HG03439 (cell line): ENCODE measurements at regions not wholly inside any gene's neighbourhood (a gene's known extent, or its start where the extent isn't known, plus 50 kb on each side); places are given as distances from the start of the nearest gene placed in this dataset.
"Not testable (repeated sequence)": the region's sequence is repeated elsewhere in the genome, so short reads cannot be mapped to it uniquely, and the experiment has no call there.

Experiments used
- ATAC-seq: cut with Tn5 transposase; IDR thresholded peaks from one replicate; pipeline ENCODE4 v1.9.1; 2021; ENCODE audit warnings: mild to moderate bottlenecking, moderate library complexity; ENCODE audit not compliant: unreplicated experiment

DNA sequence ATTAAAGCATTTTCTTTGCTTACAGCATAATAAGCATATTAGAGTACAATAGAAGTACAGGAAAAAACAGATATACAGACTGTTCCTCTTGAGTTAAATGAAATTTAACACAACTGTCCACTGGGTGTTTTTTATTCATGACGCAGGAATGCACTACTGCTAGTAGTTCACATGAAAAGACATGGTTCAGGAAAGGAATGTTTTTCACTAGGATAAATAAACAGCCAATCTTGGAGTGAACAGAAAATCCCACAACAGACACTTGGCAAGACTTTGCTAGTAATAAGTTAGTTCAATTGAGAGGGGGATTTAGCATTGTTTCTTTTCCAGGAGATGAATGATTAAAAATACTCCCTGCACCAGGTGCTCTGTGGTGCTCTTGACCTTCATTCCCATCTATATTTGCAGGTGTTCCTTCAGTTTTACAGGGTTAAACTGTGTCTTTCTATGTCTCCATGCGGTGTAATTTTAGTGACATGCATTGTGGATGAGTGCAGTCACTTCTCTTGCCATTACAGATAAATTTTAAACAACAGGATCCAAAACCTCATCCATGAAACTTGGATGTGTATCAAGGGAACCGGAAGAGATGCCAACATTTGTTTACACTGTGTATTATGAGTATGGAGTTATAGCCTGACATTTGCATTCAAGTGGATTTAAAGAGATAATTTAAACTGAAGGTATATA is 796.6 kb downstream of the DSC3 start:
- ATAC-seq: no peak

DNA sequence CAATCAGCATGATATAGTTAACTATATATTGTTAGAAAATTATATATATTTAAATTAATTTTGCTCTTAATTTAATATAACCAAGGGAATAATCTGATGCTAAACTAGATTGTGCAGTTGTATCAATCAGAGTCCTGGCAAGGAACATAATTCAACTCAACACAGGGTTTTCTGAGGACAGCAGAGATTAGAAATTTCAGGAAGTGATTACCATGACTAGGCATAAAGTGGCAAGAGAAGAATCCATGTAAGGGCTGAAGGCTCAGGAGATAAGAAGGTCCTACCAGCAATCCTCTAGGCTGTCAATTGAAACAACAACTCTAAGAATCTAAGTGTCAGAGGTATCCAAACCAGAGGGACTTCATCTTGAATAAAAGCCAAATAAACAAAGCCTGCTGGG is 807.8 kb downstream of the DSC3 start:
- ATAC-seq: no peak

DNA sequence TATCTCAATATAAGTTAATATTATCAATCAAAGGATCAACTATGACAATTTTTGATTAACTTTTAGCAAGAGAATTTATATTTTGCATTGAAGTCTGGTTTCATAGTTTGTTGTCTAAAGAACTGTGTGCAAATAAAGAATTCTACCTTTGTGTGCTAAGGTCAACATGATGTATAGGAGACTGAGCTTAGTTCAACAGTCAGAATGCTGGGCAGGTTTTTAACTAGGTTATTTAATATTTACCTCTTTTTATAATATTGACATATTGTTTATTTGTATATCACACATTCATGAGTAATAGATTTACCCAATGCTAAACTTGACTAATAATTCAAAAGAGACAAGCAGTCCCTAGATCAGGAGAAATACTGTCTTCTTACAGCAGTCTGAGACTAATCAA is 831.4 kb downstream of the DSC3 start:
- ATAC-seq: no peak

DNA sequence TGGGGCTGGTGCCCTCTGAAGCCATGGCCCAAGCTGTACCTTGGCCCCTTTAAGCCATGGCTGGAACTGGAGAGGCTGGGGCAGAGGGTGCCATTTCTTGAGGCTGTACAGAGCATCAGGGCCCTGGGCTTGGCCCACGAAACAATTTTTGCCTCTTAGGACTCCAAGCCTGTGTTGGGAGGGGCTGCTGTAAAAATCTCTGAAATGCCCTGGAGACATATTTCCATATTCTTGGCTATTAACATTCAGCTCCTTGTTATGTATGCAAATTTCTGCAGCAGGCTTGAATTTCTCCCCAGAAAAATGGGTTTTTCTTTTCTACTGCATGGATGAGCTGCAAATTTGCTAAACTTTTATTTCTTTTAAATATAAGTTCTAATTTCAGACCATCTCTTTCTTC is 834.0 kb downstream of the DSC3 start:
- no peak for ATAC-seq

DNA sequence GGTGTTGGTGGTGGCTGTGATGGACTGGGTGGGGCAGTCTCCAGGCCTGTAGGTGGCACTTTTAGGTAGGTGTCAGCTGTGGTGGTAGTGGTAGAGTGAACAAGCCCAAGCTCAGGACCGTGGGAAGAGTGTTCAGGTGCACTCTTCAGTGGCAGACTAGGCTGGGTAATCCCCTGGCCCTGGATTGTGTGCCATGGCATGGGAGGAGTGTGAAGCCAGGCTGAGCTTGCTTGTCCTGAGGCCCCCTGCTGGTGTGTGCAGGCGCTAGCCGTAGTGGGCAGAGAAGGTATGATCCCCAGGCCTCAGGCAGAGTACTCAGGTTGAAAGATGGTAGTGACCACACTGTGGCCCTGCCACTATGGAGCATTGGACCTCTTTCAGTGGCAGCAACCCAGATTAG is 850.3 kb downstream of the DSC3 start:
- ATAC-seq: no peak

DNA sequence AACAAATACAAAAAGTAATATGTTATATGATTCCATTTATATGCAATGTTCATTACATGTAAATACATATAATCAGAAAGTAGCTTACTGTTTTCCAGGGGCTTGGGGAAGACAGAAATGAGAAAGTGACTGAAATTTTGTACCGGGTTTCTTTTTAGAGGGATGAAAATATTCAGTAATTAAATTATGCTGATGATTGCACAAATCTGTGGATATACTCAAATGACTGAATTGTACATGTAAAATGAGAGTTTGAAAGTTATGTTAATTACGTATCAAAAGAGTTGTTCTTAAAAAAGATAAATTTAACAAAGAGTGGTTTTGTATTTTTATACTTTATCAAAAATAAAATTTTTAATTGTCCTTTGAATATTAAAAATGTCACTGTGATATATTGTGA is 856.3 kb downstream of the DSC3 start:
- ATAC-seq: no peak

DNA sequence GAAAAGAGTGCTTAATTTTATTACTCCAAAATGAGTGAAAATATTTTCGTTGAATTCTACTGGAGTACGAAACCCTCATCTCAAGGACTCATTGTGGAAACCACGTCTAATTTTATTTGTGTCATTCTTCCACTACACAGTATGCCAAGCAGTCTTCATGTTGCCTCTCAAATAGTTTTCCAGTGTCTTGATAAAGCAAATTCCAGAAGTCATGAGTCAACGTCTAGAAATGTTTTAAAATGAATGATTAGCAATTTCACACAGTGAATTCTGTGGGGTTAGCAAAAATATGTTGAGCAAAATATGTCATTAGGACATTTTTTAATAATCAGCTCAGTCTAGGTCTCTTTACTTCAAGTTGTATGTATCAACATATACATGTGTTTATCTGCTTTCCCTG is 865.5 kb downstream of the DSC3 start:
- ATAC-seq: no peak

DNA sequence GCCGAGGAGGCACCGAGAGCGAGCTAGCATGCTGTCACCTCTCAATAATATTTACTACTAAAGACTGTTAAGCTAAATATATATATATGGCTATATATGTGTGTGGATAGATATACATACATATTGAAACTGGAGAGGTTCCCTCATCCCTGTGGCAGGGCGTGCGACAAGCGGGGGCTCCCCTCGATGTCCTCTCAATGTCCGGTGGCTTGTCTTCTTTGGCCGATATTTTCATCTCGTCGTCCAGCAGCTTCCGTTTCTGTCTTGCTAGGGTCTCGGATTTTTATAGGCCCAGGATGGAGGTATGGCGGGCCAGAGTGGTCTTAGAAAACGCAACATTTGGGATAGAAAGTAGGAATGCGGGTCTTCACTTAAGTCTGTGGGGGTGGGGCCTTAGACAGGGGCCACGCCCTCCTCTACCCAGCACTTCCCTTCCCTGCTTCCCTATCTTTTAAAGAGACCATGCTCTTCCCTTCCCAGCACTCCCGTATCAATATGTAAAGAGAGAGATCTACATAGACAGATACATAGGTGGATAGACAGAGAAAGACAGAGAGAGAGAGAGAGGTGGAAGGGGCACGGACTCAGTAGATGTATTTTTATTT is 866.8 kb downstream of the DSC3 start:
- ATAC-seq: no peak

DNA sequence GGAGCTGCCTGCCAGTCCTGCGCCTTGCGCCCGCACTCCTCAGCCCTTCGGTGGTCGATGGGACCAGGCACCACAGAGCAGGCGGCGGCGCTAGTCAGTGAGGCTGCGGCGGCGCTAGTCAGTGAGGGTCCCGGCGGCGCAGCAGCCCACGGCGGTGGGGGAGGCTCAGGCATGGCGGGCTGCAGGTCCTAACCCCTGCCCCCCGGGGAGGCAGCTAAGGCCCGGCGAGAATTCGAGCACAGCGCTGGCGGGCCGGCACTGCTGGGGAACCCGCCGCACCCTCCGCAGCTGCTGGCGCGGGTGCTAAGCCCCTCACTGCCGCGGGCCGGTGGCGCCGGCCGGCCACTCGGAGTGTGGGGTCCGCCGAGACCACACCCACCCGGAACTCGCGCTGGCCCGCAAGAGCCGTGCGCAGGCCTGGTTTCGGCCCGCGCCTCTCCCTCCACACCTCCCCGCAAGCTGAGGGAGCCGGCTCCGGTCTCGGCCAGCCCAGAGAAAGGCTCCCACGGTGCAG is 867.4 kb downstream of the DSC3 start:
- no peak for ATAC-seq

DNA sequence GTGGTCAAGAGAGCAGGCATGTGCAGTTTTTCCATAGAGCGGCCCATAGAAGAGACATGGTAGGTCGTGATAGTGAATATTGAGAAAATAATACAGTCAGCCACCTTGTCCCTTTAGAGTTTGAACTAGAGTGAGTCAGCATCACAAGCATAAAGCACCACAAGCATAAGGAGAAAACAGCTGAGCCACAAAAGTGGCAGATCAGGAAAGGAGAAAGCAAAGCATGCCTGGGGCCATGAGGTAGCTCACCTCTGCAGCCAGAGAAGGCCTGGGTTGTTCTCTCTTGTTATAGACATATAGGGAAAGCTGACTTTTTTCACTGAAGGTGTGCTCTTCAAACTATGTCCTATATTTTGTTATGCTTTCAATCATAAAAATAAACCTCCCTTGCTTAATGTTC is 879.0 kb downstream of the DSC3 start:
- no peak for ATAC-seq

DNA sequence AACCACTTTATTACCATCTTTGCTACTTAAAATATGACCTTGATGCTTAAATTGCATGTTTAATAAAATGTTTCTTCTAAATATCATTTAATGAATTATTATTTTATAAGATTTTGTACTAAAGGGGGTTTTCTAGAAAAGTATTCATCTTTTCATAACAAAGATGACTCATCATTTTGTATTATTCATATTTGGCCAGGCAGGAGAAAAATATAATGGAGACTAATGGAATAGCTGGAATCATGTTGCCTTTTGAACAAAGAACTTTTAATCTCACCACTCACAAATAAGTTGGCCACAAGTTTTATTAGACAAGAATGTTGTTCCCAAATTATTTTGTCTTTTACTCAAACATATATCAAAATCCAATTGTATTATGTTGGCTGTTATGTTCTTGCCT is 882.4 kb downstream of the DSC3 start:
- no peak for ATAC-seq

DNA sequence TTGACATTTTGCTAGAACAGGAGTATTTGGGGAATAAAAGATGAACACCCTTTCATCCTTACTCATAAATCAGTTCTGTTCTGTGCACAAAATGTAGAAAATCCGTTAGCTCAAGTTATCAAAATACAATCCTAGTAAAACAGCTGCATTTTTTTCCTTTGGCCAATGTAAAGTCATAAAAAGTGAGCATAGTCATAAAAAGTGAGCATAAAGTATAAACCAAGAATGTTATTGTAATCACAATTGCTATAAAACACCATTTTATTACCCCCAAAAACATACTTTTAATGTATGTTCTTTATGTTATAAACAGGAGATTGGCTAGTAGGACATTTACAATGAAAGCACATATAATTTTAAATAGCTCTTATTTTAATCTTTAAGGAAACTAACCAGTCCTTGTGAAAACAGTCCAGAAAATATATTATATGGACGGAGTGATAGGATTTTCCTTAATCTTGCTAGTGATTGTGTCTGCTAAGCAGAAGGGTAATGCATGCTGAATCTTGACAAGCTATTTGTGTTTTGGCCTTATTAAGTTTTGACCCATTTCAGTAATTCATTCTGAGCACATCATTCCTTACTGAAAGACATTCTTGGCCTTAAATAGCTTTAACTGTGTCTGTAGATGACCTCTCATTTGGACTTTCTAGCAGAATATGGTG is 891.8 kb downstream of the DSC3 start:
- ATAC-seq: no peak

DNA sequence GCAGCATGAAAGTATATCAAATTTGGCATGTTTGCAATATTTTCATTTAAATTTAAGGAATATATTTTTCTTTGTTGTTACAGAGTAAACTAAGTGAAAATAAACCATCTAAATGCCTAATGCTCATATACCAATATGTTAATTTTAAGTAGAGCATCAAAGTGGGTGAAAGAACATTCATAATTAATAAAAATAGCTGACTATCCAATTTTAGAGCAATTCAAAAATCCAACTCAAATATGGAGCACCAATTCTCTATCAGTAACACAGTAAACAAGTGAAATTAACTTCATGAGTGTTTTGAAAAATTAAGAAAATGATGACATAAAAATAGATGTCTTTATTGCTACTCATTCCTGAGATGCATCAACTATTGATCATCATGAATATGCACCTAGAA is 893.0 kb downstream of the DSC3 start:
- no peak for ATAC-seq

DNA sequence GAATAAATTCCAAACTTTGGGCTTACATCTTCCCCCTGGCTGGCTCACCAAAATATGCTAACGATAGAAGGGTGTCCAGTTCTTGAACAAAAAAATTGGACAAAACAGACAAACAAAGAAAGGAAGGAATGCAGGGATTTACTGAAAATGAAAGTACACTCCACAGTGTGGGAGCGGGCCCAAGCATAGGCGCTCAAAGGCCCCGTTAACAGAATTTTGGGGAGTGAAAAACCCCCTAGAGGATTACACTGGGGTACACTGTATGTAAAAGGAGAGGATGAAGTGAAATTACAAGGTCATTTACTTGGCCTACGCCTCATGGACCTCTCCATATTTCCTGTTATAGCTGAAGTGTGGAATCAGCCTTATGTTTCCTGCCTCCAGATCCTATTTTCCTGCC is 899.7 kb downstream of the DSC3 start:
- no peak for ATAC-seq

DNA sequence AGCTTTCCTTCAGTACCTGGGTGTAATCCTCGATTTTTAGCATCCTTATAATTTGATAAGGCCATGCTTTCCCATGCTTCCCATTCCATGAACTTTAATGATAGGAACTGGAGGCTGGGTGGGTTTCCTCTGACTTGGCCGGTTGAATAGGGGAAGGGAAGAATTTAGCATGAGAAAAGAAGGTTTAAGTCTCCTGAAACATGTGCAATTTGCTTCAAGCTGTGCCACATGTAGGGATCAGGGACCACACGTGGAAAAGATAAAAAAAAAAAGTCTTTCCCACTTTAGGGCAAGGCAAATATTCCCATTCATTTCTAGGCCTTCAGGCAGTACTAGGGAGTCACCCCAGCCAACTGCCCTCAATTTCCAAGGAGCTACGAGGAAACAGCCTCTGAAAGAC is 900.3 kb downstream of the DSC3 start:
- no peak for ATAC-seq

DNA sequence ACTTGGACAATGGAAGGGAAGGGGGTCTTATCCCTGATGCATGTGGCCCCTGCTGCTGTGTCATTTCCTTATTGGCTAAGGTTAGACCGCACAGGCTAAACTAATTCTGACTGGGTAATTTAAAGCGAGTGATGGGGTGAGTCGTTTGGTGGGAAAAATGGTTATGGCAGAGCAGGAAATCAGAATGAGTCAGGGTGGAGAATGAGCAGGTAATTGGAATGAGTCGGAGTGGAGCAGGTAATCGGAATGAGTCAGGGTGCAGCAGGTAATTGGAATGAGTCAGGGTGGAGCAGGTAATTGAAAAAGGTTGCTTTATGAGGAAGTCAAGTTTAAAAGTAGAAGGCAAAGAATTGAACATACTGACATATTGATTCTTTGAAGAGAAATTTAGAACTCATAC is 901.0 kb downstream of the DSC3 start:
- ATAC-seq: not testable (repeated sequence)

DNA sequence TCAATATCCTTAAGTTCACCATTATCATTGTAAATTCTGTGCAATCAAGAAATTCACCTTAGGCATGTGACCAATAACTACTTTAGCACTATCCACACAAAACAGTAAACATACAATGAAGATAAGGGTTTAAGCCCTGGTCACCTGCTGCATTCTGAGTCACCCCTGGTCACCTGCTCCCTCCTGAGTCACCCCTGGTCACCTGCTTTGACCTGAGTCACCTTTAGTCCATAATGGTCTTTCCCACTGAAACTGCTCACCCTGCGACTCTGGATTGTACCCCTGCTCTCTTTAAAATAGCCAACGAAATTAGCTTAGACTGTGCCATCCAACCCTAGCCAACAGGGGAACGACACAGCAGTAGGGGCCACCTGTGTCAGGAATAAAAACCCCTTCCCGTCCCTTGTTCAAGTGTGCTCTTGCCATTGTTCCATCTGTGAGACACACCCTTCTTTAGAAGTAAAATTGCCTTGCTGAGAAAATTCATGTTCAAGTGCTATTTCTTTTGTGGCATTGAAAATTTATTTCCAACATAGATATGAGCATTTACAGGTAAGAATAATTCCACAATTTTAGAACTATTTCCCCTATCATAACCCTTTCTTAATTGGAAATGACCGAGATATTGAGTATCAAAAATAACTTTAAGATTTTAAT is 902.8 kb downstream of the DSC3 start:
- ATAC-seq: no peak

DNA sequence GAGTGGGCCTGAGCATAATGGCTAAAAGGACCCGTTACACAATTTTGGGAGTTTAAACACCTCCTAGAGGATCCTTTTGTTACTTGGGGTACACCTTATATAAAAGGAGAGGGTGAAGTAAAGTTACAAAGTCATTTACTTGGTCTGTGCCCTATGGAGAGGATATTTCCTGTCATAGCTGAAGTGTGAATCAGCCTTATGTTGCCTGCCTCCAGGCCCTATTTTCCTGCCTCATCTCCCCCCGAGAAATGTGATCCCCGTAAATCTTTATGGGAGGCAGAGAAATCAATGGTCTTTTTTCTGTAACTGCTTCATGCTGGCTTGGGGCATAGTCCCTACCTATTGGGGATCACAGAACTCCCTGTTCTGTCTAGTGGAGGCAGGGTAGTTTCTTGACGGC is 906.6 kb downstream of the DSC3 start:
- no peak for ATAC-seq

DNA sequence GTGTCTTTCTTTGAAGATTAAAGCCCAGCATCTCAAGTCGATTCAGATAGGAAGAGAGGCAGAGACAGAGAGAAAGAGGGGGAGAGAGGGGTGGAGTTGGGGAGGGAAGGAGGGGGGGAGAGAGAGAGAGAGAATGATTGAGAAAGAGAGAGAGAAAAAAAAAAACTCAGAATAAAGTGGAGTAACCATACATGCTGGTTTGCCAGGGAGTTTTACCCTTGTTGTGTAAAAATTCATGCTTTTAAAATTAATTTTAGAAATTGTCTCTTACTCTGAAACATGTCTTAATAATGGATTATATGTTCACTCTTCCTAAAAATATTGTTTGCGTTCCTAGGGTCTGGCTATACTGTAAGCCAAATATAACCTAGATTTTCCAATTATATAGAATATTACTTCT is 908.5 kb downstream of the DSC3 start:
- no peak for ATAC-seq

DNA sequence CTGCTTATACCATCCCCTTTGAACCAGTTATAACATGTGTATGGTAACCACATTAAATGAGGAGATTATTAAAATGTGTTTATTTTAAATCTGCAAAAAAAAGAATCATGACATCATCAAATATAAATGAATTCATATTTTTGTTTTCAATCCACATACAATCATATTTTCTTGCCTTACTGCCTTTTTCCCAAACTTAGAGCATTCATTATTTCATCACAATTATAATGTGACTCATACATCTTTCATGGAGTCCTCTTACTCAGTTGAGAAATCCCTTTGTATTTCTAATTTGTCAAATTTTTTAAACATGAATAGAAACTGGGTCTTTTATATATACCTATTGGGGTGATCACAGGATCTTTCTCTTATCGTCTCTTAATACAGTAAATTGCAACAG is 909.6 kb downstream of the DSC3 start:
- no peak for ATAC-seq

DNA sequence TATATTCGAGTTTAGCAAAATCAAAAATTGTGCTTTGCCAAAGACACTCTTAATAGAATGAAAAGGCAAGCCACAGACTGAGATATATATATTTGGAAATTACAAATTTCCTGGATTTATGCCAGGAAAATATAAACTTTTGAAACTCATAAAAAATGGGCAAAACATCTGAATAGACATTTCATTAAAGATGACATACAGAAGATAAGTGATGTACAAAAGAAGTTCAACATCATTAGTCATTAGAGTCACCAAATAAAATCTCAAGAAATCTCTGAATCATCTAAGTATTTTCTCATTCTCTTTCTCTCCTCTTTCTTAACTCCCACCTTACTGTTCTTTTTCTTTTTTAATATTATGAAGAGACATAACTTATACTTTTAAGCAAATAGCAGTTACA is 921.1 kb downstream of the DSC3 start:
- no peak for ATAC-seq

DNA sequence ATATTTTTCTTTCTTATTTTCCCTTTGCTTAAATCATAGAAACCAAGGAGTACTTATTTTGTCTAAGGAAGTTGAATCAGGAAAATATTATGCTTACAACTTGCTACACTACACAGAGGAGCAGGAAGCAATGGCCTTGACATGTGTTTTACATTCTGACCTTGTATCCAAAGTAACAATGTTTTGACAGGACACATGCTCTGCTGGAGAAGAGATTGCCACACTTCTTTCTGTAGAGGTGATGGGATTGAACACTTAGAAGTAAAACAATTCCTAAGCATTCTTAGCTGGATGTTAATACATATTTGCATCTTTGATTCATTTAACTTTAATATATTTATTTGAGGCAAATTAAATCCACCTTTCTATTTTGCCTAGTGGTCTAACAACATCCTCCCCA is 929.1 kb downstream of the DSC3 start:
- ATAC-seq: no peak
